ENCODE measurements at regions not wholly inside any gene's neighbourhood (a gene's known extent, or its start where the extent isn't known, plus 50 kb on each side); places are given as distances from the start of the nearest gene placed in this dataset.

- BruUV-seq (replicated peaks), result no TSS peak
- H4K20me1 ChIP-seq (replicated peaks; ENCODE audit: control insufficient read depth, extremely low read depth, insufficient read depth, low read length), result no peaks in the 10 kb centered on the region
- no peak overlapping the region for H3K4me2 ChIP-seq (ENCODE audit: insufficient read depth, low read length)
- no peak overlapping the region for H2AFZ ChIP-seq (ENCODE audit: low read depth, low read length)
- intact Hi-C loops (cut with micrococcal nuclease) (no loop called here), dilution Hi-C loops (cut with MboI; ENCODE audit: extremely low pct_ligation_motif_present, low sequenced_read_pairs) (no loop called here)
- ChIA-PET POLR2A (no interaction called here), CTCF (no interaction called here)
- peaks cover 2% of the 10 kb centered on the region for H3K9me3 ChIP-seq (replicated peaks; ENCODE audit: control insufficient read depth, insufficient read depth, low read length)
- H3K4me3 ChIP-seq (replicated peaks in 1 of 3; ENCODE audit: insufficient read depth in 1 of 3, low read depth in 1 of 3, low read length in 3 of 3), result no peak overlapping the region
- no peak overlapping the region for H3K9ac ChIP-seq (replicated peaks; ENCODE audit: extremely low read depth, insufficient read depth, low read length)
- H3K9me1 ChIP-seq (replicated peaks; ENCODE audit: control insufficient read depth, extremely low read depth, insufficient read depth, low read length), result no peaks in the 10 kb centered on the region
- H3K27me3 ChIP-seq (ENCODE audit: control insufficient read depth in 2 of 2, insufficient read depth in 2 of 2, low read length in 2 of 2), result no peaks in the 10 kb centered on the region
- no peaks in the 10 kb centered on the region for H3K36me3 ChIP-seq (ENCODE audit: control insufficient read depth in 2 of 2, extremely low read depth in 1 of 2, insufficient read depth in 2 of 2, low read length in 2 of 2)
- FAIRE-seq (no peak), DNase-seq (ENCODE audit: low read depth, low spot score) (no peak)
- TF ChIP-seq MAX (IDR thresholded peaks at IDR 0.05; ENCODE audit: insufficient read depth, insufficient read length) (no peak), CTCF (IDR thresholded peaks at IDR 0.05; ENCODE audit: extremely low read depth in 1 of 2, insufficient read depth in 1 of 2, low read depth in 1 of 2, low read length in 2 of 2) (no peak), FOS (IDR thresholded peaks at IDR 0.05; ENCODE audit: borderline replicate concordance, insufficient read depth, low read length) (no peak), POLR2A (IDR thresholded peaks at IDR 0.05; ENCODE audit: low read depth, low read length) (no peak), MYC (IDR thresholded peaks at IDR 0.05; ENCODE audit: low read depth, low read length) (no peak), GATA2 (IDR thresholded peaks at IDR 0.05; ENCODE audit: insufficient read depth, insufficient read length, low read depth, low read length) (no peak), EZH2 (IDR thresholded peaks at IDR 0.05; ENCODE audit: borderline replicate concordance, low read depth, low read length, severe bottlenecking) (no peak), JUN (IDR thresholded peaks at IDR 0.05; ENCODE audit: borderline replicate concordance, insufficient read depth, insufficient read length, low read depth) (no peak), POLR2AphosphoS5 (IDR thresholded peaks at IDR 0.05; ENCODE audit: insufficient read depth, low read depth, low read length) (no peak)
- H3K79me2 ChIP-seq (ENCODE audit: control insufficient read depth, insufficient read depth, low read length), result no peaks in the 10 kb centered on the region
- H3K27ac ChIP-seq (ENCODE audit: insufficient read depth, low read depth, low read length), result no peak overlapping the region
- no peaks in the 10 kb centered on the region for H3K4me1 ChIP-seq (ENCODE audit: control insufficient read depth, extremely low read depth, insufficient read depth, low read length)
Observed at GRCh38 chr14:82180139-82180538, 646.5 kb upstream of the SEL1L start.
